ENCODE measurements at regions not wholly inside any gene's neighbourhood (a gene's known extent, or its start where the extent isn't known, plus 50 kb on each side); places are given as distances from the start of the nearest gene placed in this dataset.
"Not testable (repeated sequence)": the region's sequence is repeated elsewhere in the genome, so short reads cannot be mapped to it uniquely, and the experiment has no call there.

DNA sequence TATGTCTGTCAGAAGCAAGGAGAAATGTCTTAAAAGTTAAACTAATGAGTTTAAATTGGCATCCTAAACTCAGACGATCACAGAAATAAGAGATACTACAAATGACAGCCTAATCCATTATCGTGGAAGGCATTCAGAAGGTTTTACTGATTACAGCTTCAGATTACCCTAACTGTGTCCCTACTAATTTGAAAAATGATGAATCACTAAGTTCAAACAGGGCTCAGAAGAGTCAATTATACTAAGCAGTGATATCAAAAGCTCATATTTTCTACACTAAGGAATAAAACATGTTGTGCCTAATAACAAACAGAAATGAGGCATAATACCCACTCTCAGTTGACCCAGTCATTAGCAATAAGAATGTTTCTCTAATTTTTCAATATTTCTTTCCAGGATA, 152.0 kb upstream of the NRBF2 start:
- DNase-seq, result no peak
- intact Hi-C loops (cut with DNase I; ENCODE audit: low total_unique reads), result no loop called here
- Histone ChIP-seq H3K4me3 (no peak overlapping the region), H3K9me3 (no peaks in the 10 kb centered on the region), H3K27me3 (no peaks in the 10 kb centered on the region), H3K27ac (no peak overlapping the region), H3K4me1 (no peaks in the 10 kb centered on the region), H3K36me3 (no peaks in the 10 kb centered on the region)
- TF ChIP-seq, protein P1, sequence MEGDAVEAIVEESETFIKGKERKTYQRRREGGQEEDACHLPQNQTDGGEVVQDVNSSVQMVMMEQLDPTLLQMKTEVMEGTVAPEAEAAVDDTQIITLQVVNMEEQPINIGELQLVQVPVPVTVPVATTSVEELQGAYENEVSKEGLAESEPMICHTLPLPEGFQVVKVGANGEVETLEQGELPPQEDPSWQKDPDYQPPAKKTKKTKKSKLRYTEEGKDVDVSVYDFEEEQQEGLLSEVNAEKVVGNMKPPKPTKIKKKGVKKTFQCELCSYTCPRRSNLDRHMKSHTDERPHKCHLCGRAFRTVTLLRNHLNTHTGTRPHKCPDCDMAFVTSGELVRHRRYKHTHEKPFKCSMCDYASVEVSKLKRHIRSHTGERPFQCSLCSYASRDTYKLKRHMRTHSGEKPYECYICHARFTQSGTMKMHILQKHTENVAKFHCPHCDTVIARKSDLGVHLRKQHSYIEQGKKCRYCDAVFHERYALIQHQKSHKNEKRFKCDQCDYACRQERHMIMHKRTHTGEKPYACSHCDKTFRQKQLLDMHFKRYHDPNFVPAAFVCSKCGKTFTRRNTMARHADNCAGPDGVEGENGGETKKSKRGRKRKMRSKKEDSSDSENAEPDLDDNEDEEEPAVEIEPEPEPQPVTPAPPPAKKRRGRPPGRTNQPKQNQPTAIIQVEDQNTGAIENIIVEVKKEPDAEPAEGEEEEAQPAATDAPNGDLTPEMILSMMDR (IDR thresholded peaks at IDR 0.05), result no peak
- no peak for TF ChIP-seq POLR2A (IDR thresholded peaks at IDR 0.05)

DNA sequence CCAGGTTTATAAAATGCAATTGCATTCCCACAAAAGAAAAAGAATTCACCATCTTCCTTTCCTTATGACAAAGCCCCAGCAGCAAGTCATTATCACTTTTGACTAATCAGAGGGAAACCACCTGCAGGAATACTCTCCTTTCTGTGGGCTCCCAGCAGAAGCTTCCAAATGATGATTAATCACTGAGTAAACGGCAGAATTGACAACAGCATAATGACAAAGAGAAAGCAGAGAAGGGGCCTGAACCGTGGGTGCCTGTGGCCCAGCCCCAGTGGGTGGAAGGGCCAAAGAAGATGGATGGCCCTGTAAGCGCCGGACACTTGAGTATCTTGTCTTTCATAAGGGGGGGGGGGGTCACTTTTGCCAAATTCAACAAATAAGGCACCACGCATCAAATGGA, 152.4 kb upstream of the NRBF2 start:
- Histone ChIP-seq H3K9me3 (no peaks in the 10 kb centered on the region), H3K4me3 (no peak overlapping the region), H3K27ac (no peak overlapping the region), H3K27me3 (no peaks in the 10 kb centered on the region), H3K4me1 (no peaks in the 10 kb centered on the region), H3K36me3 (no peaks in the 10 kb centered on the region)
- intact Hi-C loops (cut with DNase I; ENCODE audit: low total_unique reads), result no loop called here
- no peak for DNase-seq
- TF ChIP-seq POLR2A (IDR thresholded peaks at IDR 0.05), result no peak
- TF ChIP-seq, protein P1 (IDR thresholded peaks at IDR 0.05), result no peak

DNA sequence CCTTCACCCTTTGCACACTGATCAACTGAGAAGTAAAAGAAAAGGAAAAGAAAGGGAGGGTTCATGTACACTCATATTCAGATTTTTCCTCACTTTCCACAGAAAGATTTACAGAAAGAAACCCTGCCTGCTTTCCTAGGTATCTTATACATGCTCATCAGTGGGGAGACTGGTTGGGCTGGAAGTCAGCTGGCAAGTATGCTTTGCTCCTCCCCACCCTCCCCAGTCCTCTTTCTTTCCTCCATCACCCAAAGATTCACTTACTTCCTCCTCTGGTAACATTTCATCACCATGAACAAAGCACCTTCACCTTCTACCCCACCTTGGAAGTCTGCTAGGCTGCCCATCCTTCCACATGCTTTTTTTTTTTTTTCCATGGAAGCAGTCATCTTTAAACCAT, 153.2 kb upstream of the NRBF2 start:
- H3K27me3 ChIP-seq, result no peaks in the 10 kb centered on the region
- no peaks in the 10 kb centered on the region for H3K36me3 ChIP-seq
- DNase-seq, result no peak
- H3K27ac ChIP-seq, result no peak overlapping the region
- H3K9me3 ChIP-seq, result no peaks in the 10 kb centered on the region
- TF ChIP-seq, protein P1 (IDR thresholded peaks at IDR 0.05), result no peak
- no peak for TF ChIP-seq POLR2A (IDR thresholded peaks at IDR 0.05)
- intact Hi-C loops (cut with DNase I; ENCODE audit: low total_unique reads), result no loop called here
- no peaks in the 10 kb centered on the region for H3K4me1 ChIP-seq
- no peak overlapping the region for H3K4me3 ChIP-seq

DNA sequence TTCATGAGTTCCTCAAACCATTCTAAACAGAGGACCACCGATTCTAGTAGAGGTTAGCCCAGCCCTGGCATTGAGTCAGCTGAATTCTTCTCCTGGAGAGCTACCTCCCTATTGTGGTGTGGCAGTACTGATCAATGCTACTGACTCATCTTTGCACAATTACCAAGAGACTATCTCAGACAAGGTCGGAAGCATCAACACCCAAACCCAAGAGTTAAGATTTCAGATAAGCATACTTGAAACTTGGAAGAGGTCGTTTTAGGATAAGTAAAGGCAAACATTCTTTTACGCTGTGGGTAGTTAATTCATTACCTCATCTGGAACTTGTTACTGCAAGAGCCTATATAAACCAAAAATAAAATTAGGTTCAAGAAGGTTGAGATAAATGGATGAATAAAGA, 154.6 kb upstream of the NRBF2 start:
- no peaks in the 10 kb centered on the region for H3K9me3 ChIP-seq

DNA sequence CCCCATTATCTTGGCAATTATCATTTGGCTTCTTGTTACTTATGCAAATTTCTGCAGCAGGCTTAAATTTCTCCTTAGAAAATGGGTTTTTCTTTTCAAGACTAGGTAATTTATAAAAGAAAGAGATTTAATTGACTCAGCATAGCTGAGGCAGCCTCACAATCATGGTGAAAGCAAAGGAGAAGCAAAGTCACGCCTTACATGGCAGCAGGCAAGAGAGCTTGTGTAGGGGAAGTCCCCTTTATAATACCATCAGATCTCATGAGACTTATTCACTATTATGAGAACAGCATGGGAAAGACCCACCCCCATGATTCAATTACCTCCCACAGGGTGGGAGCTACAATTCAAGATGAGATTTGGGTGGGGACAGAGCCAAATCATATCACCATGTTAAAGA, 158.3 kb upstream of the NRBF2 start:
- H3K27me3 ChIP-seq; H3K27ac ChIP-seq; H3K4me3 ChIP-seq; DNase-seq; H3K36me3 ChIP-seq; H3K4me1 ChIP-seq; intact Hi-C loops (cut with DNase I; ENCODE audit: low total_unique reads); H3K9me3 ChIP-seq: not testable (repeated sequence)

More for the DNA sequence above, 154.6 kb upstream of the NRBF2 start:
- Histone ChIP-seq H3K36me3 (no peaks in the 10 kb centered on the region), H3K27ac (no peak overlapping the region), H3K27me3 (no peaks in the 10 kb centered on the region), H3K4me3 (no peak overlapping the region), H3K4me1 (no peaks in the 10 kb centered on the region)
- intact Hi-C loops (cut with DNase I; ENCODE audit: low total_unique reads), result no loop called here
- TF ChIP-seq, protein P1 (IDR thresholded peaks at IDR 0.05), result no peak
- TF ChIP-seq POLR2A (IDR thresholded peaks at IDR 0.05), result no peak
- no peak for DNase-seq

DNA sequence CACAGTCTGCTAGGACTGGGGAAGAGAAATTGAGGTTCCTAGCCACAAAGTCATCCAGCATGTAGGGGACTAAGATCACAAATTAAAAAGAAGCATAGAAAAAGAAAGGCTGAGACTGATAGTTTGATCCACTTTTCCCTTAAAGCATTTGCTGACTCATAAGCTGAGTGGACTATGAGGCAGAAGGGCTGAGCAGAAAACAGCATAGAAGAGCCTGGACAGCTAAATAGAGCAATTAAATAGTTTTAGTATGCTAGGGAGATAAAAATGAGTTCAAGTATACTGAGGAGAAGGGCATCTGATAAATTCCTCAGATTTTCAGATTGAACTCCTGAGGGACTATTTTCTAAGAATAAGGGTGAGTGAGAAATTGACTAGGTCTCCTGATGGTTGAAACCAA, 155.9 kb upstream of the EGR2 start:
- Histone ChIP-seq H3K9me3 (no peaks in the 10 kb centered on the region), H3K4me1 (no peaks in the 10 kb centered on the region), H3K27me3 (no peaks in the 10 kb centered on the region), H3K4me3 (no peak overlapping the region), H3K36me3 (no peaks in the 10 kb centered on the region), H3K27ac (no peak overlapping the region)
- no peak for DNase-seq
- intact Hi-C loops (cut with DNase I; ENCODE audit: low total_unique reads), result no loop called here
- TF ChIP-seq, protein P1 (IDR thresholded peaks at IDR 0.05), result no peak
- TF ChIP-seq POLR2A (IDR thresholded peaks at IDR 0.05), result no peak
